Epithelial cell of proximal tubule (primary cell): ENCODE measurements at regions not wholly inside any gene's neighbourhood (a gene's known extent, or its start where the extent isn't known, plus 50 kb on each side); places are given as distances from the start of the nearest gene placed in this dataset.

Experiments used
- DNase-seq: peaks from one replicate; pipeline ENCODE4 v3.0.0-alpha.2; 2011; ENCODE audit warnings: low read depth
- H3K4me3 ChIP-seq: 2 replicates; pipeline ENCODE4 v1.5.1; 2011; ENCODE audit warnings: low read depth, mild to moderate bottlenecking, low read length
- TF ChIP-seq, protein P1 (sequence below): conservative IDR thresholded peaks from 2 replicates; pipeline ENCODE4 v1.5.1; 2012; ENCODE audit warnings: low read depth, mild to moderate bottlenecking, low read length

DNA sequence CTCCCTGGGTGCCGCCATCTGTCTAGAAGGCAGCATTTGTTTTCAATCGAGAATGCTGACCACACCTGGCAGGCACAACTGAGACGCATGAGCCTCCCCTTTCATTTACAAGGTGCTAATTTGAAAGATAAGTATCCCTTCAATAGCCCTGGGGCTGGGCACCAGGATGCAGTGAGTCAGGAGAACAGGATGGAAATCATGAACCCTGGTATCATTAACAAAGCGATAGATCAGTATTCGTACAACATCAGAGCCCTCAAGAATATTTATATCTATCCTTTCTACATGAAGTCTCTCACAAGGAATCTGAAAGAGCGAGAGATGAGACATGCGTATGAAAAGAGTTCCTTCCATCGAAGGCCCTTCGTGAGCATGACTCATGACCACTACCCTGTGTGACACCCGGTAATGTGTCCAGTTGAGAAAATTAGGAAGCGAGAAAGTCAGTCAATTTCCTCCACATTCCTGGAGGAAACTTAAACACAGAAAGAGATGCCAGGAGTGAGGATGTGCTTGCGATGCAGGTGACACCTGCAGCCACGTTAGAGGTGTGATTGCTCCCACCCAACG, 123.1 kb upstream of the PITRM1 start:
- no peak overlapping the region for H3K4me3 ChIP-seq
- TF ChIP-seq, protein P1, sequence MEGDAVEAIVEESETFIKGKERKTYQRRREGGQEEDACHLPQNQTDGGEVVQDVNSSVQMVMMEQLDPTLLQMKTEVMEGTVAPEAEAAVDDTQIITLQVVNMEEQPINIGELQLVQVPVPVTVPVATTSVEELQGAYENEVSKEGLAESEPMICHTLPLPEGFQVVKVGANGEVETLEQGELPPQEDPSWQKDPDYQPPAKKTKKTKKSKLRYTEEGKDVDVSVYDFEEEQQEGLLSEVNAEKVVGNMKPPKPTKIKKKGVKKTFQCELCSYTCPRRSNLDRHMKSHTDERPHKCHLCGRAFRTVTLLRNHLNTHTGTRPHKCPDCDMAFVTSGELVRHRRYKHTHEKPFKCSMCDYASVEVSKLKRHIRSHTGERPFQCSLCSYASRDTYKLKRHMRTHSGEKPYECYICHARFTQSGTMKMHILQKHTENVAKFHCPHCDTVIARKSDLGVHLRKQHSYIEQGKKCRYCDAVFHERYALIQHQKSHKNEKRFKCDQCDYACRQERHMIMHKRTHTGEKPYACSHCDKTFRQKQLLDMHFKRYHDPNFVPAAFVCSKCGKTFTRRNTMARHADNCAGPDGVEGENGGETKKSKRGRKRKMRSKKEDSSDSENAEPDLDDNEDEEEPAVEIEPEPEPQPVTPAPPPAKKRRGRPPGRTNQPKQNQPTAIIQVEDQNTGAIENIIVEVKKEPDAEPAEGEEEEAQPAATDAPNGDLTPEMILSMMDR: no peak
- no peak for DNase-seq

DNA sequence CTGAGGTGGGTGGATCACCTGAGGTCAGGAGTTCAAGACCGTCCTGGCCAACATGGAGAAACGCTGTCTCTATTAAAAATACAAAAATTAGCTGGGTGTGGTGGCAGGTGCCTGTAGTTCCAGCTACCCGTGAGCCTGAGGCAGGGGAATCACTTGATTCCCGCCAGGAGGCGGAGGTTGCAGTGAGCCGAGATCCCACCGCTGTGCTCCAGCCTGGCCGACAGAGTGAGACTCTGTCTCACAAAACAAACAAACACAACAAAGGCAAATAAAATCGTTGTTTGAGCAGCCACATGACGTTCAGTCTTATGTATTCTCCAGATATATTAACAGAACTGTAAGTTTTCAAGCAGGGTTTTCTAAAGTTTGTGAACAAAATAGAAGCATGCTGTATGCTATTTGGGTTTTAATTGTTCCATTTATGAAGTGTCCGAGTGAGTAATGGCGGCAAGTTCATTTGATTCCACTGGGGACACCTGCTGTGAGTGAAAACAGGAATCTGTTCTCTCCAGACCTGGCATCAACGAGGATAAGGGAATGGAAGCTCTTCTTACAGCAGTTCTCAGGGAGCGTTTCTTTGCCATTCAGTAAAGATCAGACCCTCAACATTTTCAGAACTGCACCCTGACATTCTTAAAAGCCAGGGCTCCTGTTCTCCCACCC, 122.5 kb upstream of the PITRM1 start:
- no peak overlapping the region for H3K4me3 ChIP-seq
- DNase-seq: no peak
- TF ChIP-seq, protein P1: no peak

DNA sequence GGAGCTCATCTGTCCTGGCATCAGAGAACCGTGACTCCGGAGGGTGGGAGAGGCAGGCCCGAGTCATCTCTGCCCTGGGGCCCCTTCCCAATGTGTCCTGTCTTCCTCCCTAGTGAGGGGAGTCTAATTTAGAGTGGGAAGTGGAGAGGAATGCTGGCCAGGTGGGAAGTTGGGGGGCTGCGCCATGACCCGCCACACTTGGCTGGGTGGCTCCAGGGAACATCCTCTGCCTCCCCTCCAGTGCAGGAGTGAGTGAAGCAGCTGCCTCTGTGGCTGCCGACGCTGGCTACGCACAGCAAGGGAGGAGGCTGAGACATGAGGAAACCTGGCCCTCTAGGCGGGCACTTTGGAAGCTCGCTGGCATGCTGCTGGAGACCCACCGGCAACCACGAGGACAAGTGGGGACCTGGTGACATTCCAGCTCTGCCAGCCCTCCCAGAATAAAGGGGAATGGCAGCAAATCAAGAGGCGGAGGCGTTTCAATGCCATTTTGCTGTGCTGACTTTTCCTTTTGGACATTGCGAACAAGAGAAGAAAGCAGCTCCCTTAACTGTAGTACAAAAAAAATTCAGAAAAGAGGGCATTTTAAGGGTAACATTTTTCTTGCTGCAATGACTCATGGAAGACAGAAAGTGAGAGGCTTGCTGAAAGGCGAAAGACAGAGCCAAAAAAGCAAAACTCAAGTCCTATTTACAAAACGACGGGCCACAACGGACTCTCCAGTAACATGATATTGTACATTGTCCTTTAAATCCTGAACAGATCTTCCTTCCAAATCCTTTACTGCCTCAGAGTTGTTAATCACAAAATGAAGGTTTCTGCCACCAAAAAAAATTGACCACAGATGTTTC, 121.2 kb upstream of the PITRM1 start:
- TF ChIP-seq, protein P1: no peak
- H3K4me3 ChIP-seq: no peak overlapping the region
- DNase-seq: no peak

DNA sequence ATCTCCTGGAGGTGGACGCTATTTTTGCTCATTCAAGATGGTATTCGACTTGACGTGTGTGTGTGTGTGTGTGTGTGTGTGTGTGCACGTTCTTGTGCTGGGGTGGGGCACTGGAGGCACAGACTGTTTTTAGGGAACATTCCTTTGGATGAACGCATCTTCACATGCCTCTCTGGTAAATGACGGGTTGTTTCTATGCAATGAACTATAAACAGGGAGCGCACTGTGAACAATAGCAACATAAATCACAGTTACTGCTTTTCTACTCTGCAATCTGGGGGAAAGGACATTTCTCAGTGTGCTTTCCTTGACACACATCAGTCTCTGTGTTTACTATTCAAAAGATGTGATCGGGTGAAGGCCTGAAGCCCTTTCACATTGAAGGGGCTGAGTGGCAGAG, 120.1 kb upstream of the PITRM1 start:
- TF ChIP-seq, protein P1: no peak
- no peak for DNase-seq
- H3K4me3 ChIP-seq: no peak overlapping the region

DNA sequence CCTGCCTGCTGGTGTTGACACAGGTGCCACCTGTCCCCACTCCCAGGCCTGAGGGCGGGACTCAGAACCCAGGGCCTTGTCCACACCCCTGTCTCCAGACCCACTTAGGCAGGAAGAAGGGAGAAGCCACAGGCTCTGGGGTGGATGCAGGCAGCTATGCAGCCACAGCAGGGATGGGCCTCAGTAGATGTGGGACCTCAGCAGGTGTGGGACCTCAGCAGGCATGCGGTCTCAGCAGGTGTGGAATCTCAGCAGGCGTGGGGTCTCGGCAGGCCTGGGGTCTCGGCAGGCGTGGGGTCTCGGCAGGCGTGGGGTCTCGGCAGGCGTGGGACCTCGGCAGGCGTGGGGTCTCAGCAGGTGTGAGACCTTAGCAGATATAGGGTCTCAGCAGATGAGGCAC, 118.0 kb upstream of the PITRM1 start:
- no peak overlapping the region for H3K4me3 ChIP-seq
- no peak for DNase-seq
- TF ChIP-seq, protein P1: no peak

DNA sequence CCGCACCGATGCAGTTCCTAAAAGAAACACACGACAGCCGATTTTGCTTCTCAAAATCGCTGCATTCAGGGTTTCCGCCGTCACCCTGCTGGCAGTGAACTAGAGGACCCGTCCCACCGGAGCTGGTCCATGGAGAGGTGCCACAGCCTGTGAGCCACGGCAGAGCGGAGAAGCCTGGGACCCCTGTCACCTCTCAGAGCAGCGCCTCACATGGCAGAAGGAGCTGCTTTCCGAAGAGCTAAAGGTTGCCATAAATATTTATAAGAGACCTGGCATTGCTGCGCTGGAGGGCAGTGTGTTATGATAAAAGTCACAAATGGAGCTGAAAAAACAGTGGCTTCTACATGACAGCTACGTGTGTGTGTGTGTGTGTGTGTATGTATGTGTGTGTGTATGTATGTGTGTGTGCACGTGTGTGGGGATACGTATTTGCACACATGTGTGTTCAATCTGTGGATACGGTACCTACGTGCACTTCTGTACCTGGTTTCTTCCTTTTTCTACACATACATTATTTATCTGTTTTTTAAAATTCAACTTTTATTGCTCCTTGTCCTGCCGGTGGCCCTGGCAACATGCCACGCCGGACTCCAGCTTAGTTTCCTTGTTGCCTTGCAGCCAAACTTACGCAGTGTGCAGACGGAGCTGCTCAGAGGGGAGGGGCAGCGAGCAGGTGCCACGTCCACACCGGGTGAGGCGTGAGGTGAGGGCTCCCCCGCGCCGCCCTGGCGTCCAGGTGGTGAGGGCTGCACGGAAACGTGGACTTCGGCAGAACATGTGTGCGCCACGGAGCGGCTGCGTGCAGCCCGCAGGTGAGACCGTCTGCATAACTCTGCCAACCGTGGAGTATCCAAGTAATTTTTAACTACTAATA, 115.2 kb upstream of the PITRM1 start:
- peak overlapping the region; percentile 22 for H3K4me3 ChIP-seq
- no peak for DNase-seq
- TF ChIP-seq, protein P1: no peak
